Activated B cell treated with CpG ODN at 0.5 μM for 24 hours (primary cell): ENCODE measurements at regions not wholly inside any gene's neighbourhood (a gene's known extent, or its start where the extent isn't known, plus 50 kb on each side); places are given as distances from the start of the nearest gene placed in this dataset.

Experiments
- ATAC-seq: fragments of 200-7000 bp; cut with Tn5 transposase; one replicate; pipeline ENCODE4 v1.10.0; 2021; ENCODE audit warnings: low read depth, mild to moderate bottlenecking, moderate library complexity
- CTCF ChIA-PET: fragments of 350-600 bp; sonication (Branson Sonifier 250); formaldehyde crosslinking; loops from one replicate; lab custom pipeline; 2021; ENCODE audit warnings: antibody characterized with exemption; lab: Charles Lee
- POLR2A ChIA-PET: fragments of 350-600 bp; sonication (Branson Sonifier 250); formaldehyde crosslinking; loops from one replicate; lab custom pipeline; 2021; ENCODE audit warnings: antibody characterized with exemption; lab: Charles Lee
- DNase-seq: peaks from one replicate; pipeline ENCODE4 v3.0.0; 2022
- H3K27ac Mint-ChIP-seq: one replicate; pipeline ENCODE4 v1.8.0; 2020; ENCODE audit warnings: mixed read lengths
- H3K27me3 Mint-ChIP-seq: one replicate; pipeline ENCODE4 v1.8.0; 2021; ENCODE audit warnings: mixed read lengths
- H3K36me3 Mint-ChIP-seq: one replicate; pipeline ENCODE4 v1.8.0; 2021; ENCODE audit warnings: low read depth, mixed read lengths
- H3K4me1 Mint-ChIP-seq: one replicate; pipeline ENCODE4 v1.8.0; 2021; ENCODE audit warnings: mixed read lengths
- H3K4me3 Mint-ChIP-seq: one replicate; pipeline ENCODE4 v1.8.0; 2020; ENCODE audit warnings: mild to moderate bottlenecking, mixed read lengths
- H3K9me3 Mint-ChIP-seq: one replicate; pipeline ENCODE4 v1.8.0; 2020; ENCODE audit warnings: mixed read lengths
- intact Hi-C: fragments of 100-400 bp; cut with micrococcal nuclease; formaldehyde crosslinking; loops from one replicate; pipeline ENCODE4 v1.15.1; 2024
- TF ChIP-seq, protein P1 (sequence below): fragments of 200-600 bp; IDR thresholded peaks from one replicate; pipeline ENCODE4 v1.8.0; 2022; ENCODE audit warnings: antibody characterized with exemption, mild to moderate bottlenecking

DNA sequence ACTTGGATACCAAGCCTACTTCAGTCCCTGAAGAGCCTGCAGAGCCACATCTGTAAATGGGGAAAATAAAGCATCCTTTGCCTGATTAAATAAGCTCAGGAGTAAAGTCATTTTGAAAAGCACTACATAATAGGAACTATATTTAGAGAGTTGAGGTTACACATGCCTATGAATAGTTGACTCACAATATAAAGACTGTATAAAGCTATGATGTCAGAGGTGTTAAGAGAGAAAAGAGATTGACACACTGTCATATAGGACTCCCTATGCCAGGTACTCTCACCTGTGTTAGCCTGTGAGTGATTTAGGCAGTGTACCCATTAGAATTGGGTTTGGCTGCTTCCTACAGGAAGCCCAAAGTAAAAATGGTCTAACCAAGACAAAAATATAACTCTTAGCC is 87.7 kb upstream of the CRHR1 start:
- Mint-ChIP-seq H3K4me3 (no peak overlapping the region), H3K36me3 (no peaks in the 10 kb centered on the region), H3K27ac (no peak overlapping the region), H3K9me3 (no peaks in the 10 kb centered on the region), H3K27me3 (peaks cover 46% of the 10 kb centered on the region), H3K4me1 (no peaks in the 10 kb centered on the region)
- POLR2A ChIA-PET, result no interaction called here
- intact Hi-C loops, result loop anchor here (10.0 kb wide), 1 partner anchor 88 kb away; the partner anchor contains the start of gene CRHR1
- ATAC-seq, result no peak
- TF ChIP-seq, protein P1, sequence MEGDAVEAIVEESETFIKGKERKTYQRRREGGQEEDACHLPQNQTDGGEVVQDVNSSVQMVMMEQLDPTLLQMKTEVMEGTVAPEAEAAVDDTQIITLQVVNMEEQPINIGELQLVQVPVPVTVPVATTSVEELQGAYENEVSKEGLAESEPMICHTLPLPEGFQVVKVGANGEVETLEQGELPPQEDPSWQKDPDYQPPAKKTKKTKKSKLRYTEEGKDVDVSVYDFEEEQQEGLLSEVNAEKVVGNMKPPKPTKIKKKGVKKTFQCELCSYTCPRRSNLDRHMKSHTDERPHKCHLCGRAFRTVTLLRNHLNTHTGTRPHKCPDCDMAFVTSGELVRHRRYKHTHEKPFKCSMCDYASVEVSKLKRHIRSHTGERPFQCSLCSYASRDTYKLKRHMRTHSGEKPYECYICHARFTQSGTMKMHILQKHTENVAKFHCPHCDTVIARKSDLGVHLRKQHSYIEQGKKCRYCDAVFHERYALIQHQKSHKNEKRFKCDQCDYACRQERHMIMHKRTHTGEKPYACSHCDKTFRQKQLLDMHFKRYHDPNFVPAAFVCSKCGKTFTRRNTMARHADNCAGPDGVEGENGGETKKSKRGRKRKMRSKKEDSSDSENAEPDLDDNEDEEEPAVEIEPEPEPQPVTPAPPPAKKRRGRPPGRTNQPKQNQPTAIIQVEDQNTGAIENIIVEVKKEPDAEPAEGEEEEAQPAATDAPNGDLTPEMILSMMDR, result no peak
- no peak for DNase-seq
- CTCF ChIA-PET, result no interaction called here

DNA sequence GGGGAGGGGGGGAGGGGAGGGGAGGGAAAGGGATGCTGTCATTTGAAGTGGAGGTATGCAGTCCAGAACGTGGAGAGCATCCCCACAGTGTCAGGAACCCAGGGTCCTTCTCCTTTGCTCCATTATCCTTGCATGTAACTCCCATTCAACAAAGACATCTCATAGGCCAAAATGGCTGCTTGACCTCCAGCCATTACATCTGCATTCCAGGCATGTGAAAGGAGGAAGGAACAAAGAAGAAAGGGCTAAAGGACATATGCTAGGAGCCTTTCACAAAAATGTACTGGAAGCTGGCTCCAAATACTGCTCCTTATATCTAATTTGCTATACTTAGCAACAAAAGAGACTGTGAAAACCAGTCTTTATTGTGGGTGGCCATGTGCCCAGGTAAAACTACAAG is 87.0 kb upstream of the CRHR1 start:
- no peaks in the 10 kb centered on the region for H3K9me3 Mint-ChIP-seq
- intact Hi-C loops, result loop anchor here (10.0 kb wide), 1 partner anchor 88 kb away; the partner anchor contains the start of gene CRHR1
- ChIA-PET CTCF (interaction anchor here (0.6 kb wide), 1 partner anchor 13 kb away, joined by 3 read pairs; no protein-coding TSS in a partner anchor), POLR2A (no interaction called here)
- peaks cover 49% of the 10 kb centered on the region for H3K27me3 Mint-ChIP-seq
- ATAC-seq (no peak), DNase-seq (no peak)
- no peaks in the 10 kb centered on the region for H3K36me3 Mint-ChIP-seq
- TF ChIP-seq, protein P1, result no peak
- H3K27ac Mint-ChIP-seq, result no peak overlapping the region
- H3K4me3 Mint-ChIP-seq, result no peak overlapping the region
- H3K4me1 Mint-ChIP-seq, result no peaks in the 10 kb centered on the region

DNA sequence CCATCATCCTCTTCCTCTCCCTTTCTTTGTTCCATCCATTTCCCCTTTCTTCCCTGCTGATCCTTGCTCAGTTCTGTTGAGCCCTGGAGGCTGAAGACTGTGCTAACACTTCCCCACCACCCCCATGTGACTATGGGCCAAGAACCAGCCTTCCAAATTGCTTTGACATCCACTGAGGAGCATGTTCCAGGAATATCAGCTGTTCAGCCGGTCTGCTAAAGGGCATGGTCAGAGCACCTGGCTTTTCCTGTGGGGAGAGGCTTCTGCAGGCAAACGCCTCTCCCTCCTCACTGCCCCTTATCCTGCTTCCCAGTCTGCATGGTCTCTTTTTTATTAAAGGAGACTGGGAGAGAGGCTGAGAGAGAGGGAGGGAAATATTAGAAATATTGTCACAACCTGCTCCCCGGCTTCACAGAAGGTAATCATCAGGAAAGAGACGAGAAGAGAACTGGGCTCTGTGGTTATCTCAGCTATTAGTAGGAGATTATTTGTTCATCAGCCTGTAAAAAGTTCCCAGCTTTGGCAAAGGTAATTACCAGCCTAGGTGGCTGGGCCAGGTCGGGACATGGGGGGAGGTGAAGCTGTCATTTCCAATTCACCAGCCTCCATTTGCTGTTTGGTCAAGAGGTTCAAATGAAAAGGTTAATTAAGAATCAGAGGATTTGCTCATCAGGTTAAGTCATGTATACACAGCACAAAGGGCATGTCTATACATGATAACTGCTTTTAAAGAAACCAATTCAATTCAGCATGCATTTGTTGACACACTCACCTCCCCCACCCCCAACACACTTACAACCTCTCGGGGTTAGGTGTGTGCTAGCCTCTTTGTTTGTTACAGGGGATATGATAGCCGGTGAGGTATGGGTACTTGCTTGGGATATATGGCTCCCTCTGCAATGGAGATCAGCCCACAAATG is 83.7 kb upstream of the CRHR1 start:
- H3K4me3 Mint-ChIP-seq, result no peak overlapping the region
- TF ChIP-seq, protein P1, result no peak
- peaks cover 48% of the 10 kb centered on the region for H3K27me3 Mint-ChIP-seq
- ATAC-seq, result no peak
- no peak for DNase-seq
- no peaks in the 10 kb centered on the region for H3K36me3 Mint-ChIP-seq
- H3K4me1 Mint-ChIP-seq, result no peaks in the 10 kb centered on the region
- H3K27ac Mint-ChIP-seq, result no peak overlapping the region
- H3K9me3 Mint-ChIP-seq, result no peaks in the 10 kb centered on the region
- POLR2A ChIA-PET, result no interaction called here
- CTCF ChIA-PET, result no interaction called here
- intact Hi-C loops, result no loop called here

DNA sequence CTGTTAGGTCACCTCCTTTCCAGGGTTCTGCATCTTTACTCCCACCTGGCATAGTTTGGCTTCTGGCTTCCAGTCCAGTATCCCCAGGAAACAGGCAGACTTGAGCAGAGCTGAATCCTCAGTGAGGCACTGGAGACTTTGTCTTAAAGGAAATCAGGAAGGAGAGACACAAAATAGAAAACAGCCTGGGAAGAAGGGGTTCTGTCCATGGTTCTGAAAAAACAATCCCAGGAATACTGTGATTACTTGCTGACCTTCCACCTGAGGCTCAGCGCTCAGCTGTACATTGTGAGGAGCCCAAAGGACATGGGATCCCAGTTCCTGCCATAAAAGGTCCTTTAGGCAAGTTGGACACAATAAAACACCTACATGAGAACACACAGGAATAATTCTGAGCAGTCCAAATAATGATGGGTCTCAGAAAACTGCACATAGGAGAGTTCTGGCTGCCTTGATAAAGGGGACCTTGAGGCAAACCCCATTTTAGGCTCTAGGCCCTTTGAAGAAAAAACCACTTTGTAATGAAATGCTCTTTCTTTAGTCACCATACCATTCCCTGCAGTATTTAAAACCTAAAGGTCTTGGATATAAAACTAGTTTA is 81.4 kb upstream of the CRHR1 start:
- ChIA-PET POLR2A (no interaction called here), CTCF (no interaction called here)
- TF ChIP-seq, protein P1, result no peak
- Mint-ChIP-seq H3K4me1 (no peaks in the 10 kb centered on the region), H3K36me3 (no peaks in the 10 kb centered on the region), H3K27ac (no peak overlapping the region), H3K9me3 (no peaks in the 10 kb centered on the region), H3K27me3 (peaks cover 56% of the 10 kb centered on the region), H3K4me3 (no peak overlapping the region)
- ATAC-seq (no peak), DNase-seq (no peak)
- intact Hi-C loops, result no loop called here

DNA sequence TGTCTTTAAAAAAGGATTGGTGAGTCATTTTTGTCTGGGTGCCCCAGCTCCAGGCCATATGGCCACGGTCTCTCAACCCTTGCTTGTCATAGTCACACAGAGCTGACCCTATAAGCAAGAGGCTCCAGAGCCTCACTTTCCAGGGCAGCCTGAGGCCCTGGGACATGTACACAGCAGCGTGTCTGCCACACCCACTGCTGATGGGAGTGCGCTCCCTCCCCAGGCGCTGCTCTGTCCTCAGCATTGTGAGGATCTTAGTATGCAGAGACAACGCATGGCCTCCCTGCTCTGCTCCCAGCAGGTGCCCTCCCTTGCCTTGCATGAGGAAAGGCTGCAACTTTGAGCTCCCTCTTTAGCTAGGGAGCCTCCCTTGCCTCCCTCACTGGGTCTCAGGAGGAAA is 80.8 kb upstream of the CRHR1 start:
- H3K27me3 Mint-ChIP-seq, result peaks cover 59% of the 10 kb centered on the region
- CTCF ChIA-PET, result no interaction called here
- POLR2A ChIA-PET, result no interaction called here
- intact Hi-C loops, result no loop called here
- no peak overlapping the region for H3K4me3 Mint-ChIP-seq
- no peaks in the 10 kb centered on the region for H3K9me3 Mint-ChIP-seq
- TF ChIP-seq, protein P1, result no peak
- H3K27ac Mint-ChIP-seq, result no peak overlapping the region
- ATAC-seq, result no peak
- H3K36me3 Mint-ChIP-seq, result no peaks in the 10 kb centered on the region
- H3K4me1 Mint-ChIP-seq, result no peaks in the 10 kb centered on the region
- no peak for DNase-seq
